ENCODE measurements at regions not wholly inside any gene's neighbourhood (a gene's known extent, or its start where the extent isn't known, plus 50 kb on each side); places are given as distances from the start of the nearest gene placed in this dataset.
"Not testable (repeated sequence)": the region's sequence is repeated elsewhere in the genome, so short reads cannot be mapped to it uniquely, and the experiment has no call there.

- no peak overlapping the region for H3K4me3 ChIP-seq (ENCODE audit: low read depth, low read length)
- TF ChIP-seq CTCF (IDR thresholded peaks at IDR 0.05; ENCODE audit: low read depth, low read length): no peak
- in situ Hi-C loops (cut with HindIII; ENCODE audit: low sequenced_read_pairs): no loop called here
- no peak for DNase-seq (ENCODE audit: low read depth, low spot score)
Measured at GRCh38 chr19:28697308-28697707, 515.6 kb downstream of the UQCRFS1 start.

- in situ Hi-C loops (cut with HindIII; ENCODE audit: low sequenced_read_pairs): no loop called here
- H3K4me3 ChIP-seq (ENCODE audit: low read depth, low read length): no peak overlapping the region
- no peak for DNase-seq (ENCODE audit: low read depth, low spot score)
- no peak for TF ChIP-seq CTCF (IDR thresholded peaks at IDR 0.05; ENCODE audit: low read depth, low read length)
Measured at GRCh38 chr19:28694812-28695211, 518.1 kb downstream of the UQCRFS1 start.

- H3K4me3 ChIP-seq (ENCODE audit: low read depth, low read length): no peak overlapping the region
- in situ Hi-C loops (cut with HindIII; ENCODE audit: low sequenced_read_pairs): no loop called here
- no peak for DNase-seq (ENCODE audit: low read depth, low spot score)
- TF ChIP-seq CTCF (IDR thresholded peaks at IDR 0.05; ENCODE audit: low read depth, low read length): no peak
Measured at GRCh38 chr19:28691683-28692082, 521.3 kb downstream of the UQCRFS1 start.

GRCh38 chr19:28689464-28689863 lies 523.5 kb downstream of the UQCRFS1 start:
- in situ Hi-C loops (cut with HindIII; ENCODE audit: low sequenced_read_pairs): not testable (repeated sequence)

GRCh38 chr19:28687296-28687695 lies 525.7 kb downstream of the UQCRFS1 start:
- in situ Hi-C loops (cut with HindIII; ENCODE audit: low sequenced_read_pairs): no loop called here

More at GRCh38 chr19:28689464-28689863, 523.5 kb downstream of the UQCRFS1 start:
- H3K4me3 ChIP-seq (ENCODE audit: low read depth, low read length); DNase-seq (ENCODE audit: low read depth, low spot score): not testable (repeated sequence)

GRCh38 chr19:28686756-28687155 lies 526.2 kb downstream of the UQCRFS1 start:
- DNase-seq (ENCODE audit: low read depth, low spot score): no peak
- no peak overlapping the region for H3K4me3 ChIP-seq (ENCODE audit: low read depth, low read length)
- in situ Hi-C loops (cut with HindIII; ENCODE audit: low sequenced_read_pairs): no loop called here
- no peak for TF ChIP-seq CTCF (IDR thresholded peaks at IDR 0.05; ENCODE audit: low read depth, low read length)

More at GRCh38 chr19:28687296-28687695, 525.7 kb downstream of the UQCRFS1 start:
- no peak for TF ChIP-seq CTCF (IDR thresholded peaks at IDR 0.05; ENCODE audit: low read depth, low read length)
- DNase-seq (ENCODE audit: low read depth, low spot score): no peak
- no peak overlapping the region for H3K4me3 ChIP-seq (ENCODE audit: low read depth, low read length)

GRCh38 chr19:28685802-28686201 lies 527.1 kb downstream of the UQCRFS1 start:
- in situ Hi-C loops (cut with HindIII; ENCODE audit: low sequenced_read_pairs): no loop called here
- TF ChIP-seq CTCF (IDR thresholded peaks at IDR 0.05; ENCODE audit: low read depth, low read length): no peak
- no peak overlapping the region for H3K4me3 ChIP-seq (ENCODE audit: low read depth, low read length)
- DNase-seq (ENCODE audit: low read depth, low spot score): no peak

- DNase-seq (ENCODE audit: low read depth, low spot score); in situ Hi-C loops (cut with HindIII; ENCODE audit: low sequenced_read_pairs); H3K4me3 ChIP-seq (ENCODE audit: low read depth, low read length): not testable (repeated sequence)
Measured at GRCh38 chr19:28685077-28685476, 527.9 kb downstream of the UQCRFS1 start.

Data from astrocyte of the spinal cord (primary cell).